NB4 (cell line): ENCODE measurements at regions not wholly inside any gene's neighbourhood (a gene's known extent, or its start where the extent isn't known, plus 50 kb on each side); places are given as distances from the start of the nearest gene placed in this dataset.
"Not testable (repeated sequence)": the region's sequence is repeated elsewhere in the genome, so short reads cannot be mapped to it uniquely, and the experiment has no call there.

Source experiments
- DNase-seq: peaks from one replicate; pipeline ENCODE4 v3.0.0; 2010; ENCODE audit warnings: low read depth
- H3K4me3 ChIP-seq: one replicate; pipeline ENCODE4 v1.5.1; 2011; ENCODE audit warnings: mild to moderate bottlenecking, low read depth, low read length, moderate library complexity
- CTCF ChIP-seq: IDR thresholded peaks from one replicate; pipeline ENCODE4 v1.5.1; 2012; ENCODE audit warnings: low read depth, low read length
- MAX ChIP-seq: IDR thresholded peaks from 2 replicates; pipeline ENCODE4 v1.6.1; 2011; ENCODE audit warnings: low read depth, low read length
- MYC ChIP-seq: IDR thresholded peaks from 2 replicates; pipeline ENCODE4 v1.6.1; 2011; ENCODE audit warnings: low read depth, low read length
- POLR2A ChIP-seq: IDR thresholded peaks from 2 replicates; pipeline ENCODE4 v1.6.1; 2011; ENCODE audit warnings: mild to moderate bottlenecking; ENCODE audit not compliant: insufficient read length; ENCODE audit errors: extremely low read depth

- DNase-seq, result no peak
- TF ChIP-seq CTCF (no peak), MYC (no peak), MAX (no peak), POLR2A (no peak)
- H3K4me3 ChIP-seq, result no peak overlapping the region
Observed at GRCh38 chr3:165946360-165946759, 109.1 kb upstream of the BCHE start.

- TF ChIP-seq POLR2A (no peak), CTCF (no peak), MAX (no peak), MYC (no peak)
- H3K4me3 ChIP-seq, result no peak overlapping the region
- DNase-seq, result no peak
Observed at GRCh38 chr3:165938986-165939540, 101.8 kb upstream of the BCHE start.

DNA sequence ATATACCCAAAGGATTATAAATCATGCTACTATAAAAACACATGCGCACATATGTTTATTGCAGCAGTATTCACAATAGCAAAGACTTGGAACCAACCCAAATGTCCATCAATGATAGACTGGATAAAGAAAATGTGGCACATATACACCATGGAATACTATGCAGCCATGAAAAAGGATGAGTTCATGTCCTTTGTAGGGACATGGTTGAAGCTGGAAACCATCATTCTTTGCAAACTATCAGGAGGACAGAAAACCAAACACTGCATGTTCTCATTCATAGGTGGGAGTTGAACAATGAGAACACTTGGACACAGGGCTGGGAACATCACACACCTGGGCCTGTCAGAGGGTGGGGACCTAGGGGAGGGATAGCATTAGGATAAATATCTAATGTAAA, 98.9 kb upstream of the BCHE start:
- H3K4me3 ChIP-seq, DNase-seq: not testable (repeated sequence)

DNA sequence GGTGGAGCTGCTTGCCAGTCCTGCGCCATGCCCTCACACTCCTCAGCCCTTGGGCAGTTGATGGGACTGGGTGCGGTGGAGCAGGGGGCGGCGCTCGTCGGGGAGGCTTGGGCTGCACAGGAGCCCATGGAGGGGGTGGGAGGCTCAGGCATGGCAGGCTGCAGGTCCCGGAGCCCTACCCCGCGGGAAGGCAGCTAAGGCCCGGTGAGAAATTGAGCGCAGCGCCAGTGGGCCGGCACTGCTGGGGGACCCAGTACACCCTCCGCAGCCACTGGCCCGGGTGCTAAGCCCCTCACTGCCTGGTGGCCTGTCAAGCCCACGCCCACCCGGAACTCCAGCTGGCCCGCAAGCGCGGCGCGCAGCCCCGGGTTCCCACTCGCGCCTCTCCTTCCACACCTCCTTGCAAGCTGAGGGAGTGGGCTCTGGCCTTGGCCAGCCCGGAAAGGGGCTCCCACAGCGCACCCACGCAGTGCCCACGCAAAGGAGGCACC, 87.1 kb upstream of the BCHE start:
- DNase-seq, H3K4me3 ChIP-seq: not testable (repeated sequence)

DNA sequence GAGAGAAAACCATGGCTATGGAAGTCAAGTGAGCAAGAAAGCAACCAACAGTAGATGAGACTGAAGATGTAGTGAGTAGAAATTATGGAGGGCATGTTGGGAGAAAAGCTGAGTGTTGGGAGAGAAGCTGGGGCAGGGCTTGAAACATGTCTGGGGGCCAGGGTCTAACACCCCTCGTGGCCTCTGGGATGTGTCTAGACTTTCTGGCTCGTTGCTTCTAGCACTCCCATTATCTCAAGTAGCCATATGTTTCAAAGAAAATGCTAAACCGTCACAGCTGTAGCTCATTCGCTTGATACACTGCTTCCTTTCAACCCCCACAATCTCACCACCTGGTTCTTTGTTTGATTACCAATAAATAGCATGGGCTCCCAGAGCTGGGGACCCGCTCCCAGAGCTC, 83.8 kb upstream of the BCHE start:
- no peak for DNase-seq
- TF ChIP-seq POLR2A (no peak), CTCF (no peak), MYC (no peak), MAX (no peak)
- no peak overlapping the region for H3K4me3 ChIP-seq

GRCh38 chr3:165919284-165919683, 82.1 kb upstream of the BCHE start:
- no peak for TF ChIP-seq CTCF
- TF ChIP-seq MYC, result no peak
- no peak for TF ChIP-seq MAX
- no peak for TF ChIP-seq POLR2A
- DNase-seq, result no peak
- no peak overlapping the region for H3K4me3 ChIP-seq

GRCh38 chr3:165918657-165918979, 81.4 kb upstream of the BCHE start:
- TF ChIP-seq MYC, result no peak
- no peak for TF ChIP-seq MAX
- no peak for TF ChIP-seq CTCF
- no peak for TF ChIP-seq POLR2A
- no peak for DNase-seq
- no peak overlapping the region for H3K4me3 ChIP-seq

GRCh38 chr3:165917938-165918656, 80.9 kb upstream of the BCHE start:
- H3K4me3 ChIP-seq, DNase-seq: not testable (repeated sequence)

- H3K4me3 ChIP-seq, DNase-seq: not testable (repeated sequence)
Observed at GRCh38 chr3:165915104-165915503, 77.9 kb upstream of the BCHE start.
